ENCODE measurements at regions not wholly inside any gene's neighbourhood (a gene's known extent, or its start where the extent isn't known, plus 50 kb on each side); places are given as distances from the start of the nearest gene placed in this dataset.
"Not testable (repeated sequence)": the region's sequence is repeated elsewhere in the genome, so short reads cannot be mapped to it uniquely, and the experiment has no call there.

DNA sequence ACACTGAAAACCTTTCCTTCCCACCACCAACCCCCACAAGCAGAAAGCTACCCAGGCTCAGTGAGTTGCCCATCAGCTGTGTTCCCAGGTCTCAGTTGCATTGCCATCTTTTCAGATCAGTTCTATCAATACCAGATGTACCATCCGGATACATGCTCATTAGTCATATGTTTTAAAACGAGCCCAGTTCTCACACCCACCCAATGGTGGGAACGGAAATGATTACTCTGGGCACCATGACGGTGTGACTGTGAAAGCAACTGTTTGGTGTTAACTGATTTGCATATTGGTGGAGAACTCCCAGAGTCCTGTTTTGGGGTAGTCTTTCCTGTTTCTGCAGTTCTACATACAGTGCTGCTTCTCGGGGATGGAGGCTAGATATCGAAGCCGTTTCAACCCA lies 212.3 kb downstream of the TRIM36 start:
- POLR2A ChIA-PET = no interaction called here
- CTCF ChIA-PET = no interaction called here

DNA sequence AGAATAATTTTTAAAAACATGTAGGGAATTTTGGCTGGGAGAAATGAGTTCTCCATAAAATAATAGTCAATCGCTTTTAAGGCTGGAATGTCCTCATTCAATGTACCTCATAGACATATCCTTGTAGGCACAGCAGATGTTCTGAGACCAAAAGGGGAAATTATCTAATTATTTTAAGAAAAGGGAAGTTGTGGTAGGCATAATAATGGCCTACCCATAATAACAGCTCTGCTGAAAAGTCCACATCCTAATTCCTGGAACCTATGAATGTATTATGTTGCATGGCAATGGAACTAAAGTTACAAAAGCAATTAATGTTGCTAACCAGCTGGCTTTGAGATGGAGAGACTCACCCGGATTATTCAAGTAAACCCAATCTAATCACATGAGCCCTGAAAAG lies 216.1 kb downstream of the TRIM36 start:
- CTCF ChIA-PET = no interaction called here
- POLR2A ChIA-PET = no interaction called here

DNA sequence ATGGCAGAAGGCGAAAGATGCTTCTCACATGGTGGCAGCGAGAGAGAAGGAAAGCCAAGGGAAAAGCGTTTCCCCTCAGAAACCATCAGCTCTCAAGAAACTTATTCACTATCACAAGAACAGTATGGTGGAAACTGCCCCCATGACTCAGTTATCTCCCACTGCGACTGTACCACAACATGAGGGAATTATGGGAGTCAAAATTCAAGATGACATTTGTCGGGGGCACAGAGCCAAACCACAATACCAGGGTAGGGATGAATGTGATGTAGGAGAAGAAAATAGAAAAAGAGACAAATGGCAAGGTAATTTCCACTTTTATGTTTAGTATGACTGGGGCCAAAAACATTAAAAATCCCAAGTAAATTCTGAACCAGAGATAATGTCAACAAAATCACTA lies 216.8 kb downstream of the TRIM36 start:
- ChIA-PET POLR2A (no interaction called here), CTCF (no interaction called here)

DNA sequence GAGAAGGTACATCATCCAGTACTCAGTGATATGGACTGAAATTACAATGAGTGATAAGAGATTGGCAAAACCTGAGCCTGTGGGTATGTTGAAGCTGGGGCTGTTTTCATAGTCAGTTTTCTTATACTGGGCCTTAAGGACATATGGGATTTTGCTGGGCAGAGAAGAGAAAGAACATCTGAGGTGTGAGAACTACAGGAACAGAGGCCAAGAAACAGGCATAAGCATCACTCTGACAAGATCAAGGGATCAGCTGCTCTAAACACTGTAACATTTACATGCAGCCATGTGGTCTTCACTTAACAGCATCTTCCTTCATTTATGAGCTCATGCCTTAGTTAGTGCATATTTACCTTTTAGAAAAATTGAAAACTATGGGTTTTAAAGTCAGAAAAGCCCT lies 220.0 kb downstream of the TRIM36 start:
- CTCF ChIA-PET = no interaction called here

DNA sequence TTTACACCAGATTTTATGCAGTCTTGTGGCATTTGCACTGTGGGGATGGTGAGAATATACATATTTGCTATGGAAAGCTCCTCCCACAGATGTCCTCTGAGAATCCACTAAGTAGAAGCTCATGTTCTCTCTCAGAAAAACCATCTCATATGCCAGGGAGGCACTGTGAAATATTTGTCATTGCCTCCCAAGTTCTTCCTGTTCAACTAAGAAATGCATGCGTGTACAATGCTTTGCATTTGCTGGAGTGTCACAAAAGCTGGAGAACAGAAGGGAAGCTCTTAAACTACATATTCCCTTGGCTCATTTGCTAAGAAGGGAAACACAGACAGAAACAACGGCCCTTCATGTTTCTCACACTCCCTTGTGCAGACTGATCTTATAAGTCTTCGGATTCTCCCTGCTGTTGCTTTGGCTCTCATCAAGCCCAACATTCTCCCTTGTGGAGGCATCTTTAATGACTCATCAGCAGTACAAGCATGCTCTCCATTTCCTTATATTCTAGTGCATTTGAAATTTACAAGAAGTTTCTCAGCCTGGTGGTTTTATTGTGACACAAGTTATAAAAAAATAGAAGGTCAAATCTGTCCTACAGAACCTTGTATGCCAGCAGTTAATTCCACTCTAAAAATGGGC lies 220.6 kb downstream of the TRIM36 start:
- ChIA-PET POLR2A (no interaction called here), CTCF (no interaction called here)

More for the DNA sequence above, 220.0 kb downstream of the TRIM36 start:
- POLR2A ChIA-PET = no interaction called here

DNA sequence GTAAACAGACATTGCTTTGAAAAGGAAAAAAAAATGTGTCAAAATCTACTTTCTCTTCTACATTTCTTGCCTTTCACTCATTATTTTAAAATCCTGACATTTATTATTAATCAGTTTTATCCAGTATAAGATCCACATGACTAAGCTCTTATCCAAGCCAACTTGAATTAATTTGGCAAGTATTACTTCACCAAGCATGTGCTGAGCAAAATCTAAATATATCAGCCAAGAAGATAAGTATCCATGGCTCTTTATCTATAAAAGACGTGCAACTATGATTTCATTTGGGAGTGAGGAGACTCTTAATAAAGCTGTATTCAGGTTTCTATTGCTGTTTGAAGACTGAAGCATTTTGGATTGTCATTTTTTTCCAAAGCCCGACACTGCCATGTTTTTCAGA lies 221.3 kb downstream of the TRIM36 start:
- CTCF ChIA-PET = no interaction called here
- POLR2A ChIA-PET = no interaction called here

DNA sequence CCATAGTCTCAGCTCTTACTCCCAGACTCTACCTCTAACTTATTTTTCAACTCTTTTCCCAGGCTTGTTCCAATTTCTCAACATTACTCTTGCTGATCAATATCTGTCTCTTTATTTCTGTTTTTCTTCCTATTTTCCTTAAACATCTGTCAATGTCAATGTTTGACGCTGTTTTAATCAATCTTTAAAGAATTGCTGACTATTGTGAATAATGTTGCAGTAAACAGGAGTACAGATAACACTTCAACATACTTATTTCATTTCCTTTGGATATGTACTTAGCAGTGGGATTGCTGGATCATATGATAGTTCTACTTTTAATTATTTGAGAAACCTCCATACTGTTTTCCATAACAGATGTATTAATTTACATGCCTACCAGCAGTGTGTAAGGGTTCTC lies 229.0 kb downstream of the TRIM36 start:
- CTCF ChIA-PET = no interaction called here
- POLR2A ChIA-PET = no interaction called here

DNA sequence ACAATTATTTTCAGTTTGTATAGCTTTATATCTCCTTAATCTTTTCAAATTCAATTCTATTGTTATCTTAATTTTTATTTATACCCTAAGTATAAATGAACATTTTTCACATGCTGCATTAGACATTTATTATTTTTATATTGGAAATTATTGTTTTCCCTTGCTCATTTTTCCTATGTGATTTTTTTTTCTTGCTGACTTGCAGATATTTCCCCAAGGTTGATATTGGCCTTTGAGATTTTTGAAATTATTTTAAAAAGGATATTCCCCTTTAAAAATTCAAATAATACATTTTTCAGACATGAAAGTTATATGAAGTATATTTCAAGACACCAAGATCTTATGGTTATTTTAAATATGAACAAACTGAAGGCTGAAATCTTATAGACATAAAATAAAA lies 234.2 kb downstream of the TRIM36 start:
- ChIA-PET CTCF (no interaction called here), POLR2A (no interaction called here)

DNA sequence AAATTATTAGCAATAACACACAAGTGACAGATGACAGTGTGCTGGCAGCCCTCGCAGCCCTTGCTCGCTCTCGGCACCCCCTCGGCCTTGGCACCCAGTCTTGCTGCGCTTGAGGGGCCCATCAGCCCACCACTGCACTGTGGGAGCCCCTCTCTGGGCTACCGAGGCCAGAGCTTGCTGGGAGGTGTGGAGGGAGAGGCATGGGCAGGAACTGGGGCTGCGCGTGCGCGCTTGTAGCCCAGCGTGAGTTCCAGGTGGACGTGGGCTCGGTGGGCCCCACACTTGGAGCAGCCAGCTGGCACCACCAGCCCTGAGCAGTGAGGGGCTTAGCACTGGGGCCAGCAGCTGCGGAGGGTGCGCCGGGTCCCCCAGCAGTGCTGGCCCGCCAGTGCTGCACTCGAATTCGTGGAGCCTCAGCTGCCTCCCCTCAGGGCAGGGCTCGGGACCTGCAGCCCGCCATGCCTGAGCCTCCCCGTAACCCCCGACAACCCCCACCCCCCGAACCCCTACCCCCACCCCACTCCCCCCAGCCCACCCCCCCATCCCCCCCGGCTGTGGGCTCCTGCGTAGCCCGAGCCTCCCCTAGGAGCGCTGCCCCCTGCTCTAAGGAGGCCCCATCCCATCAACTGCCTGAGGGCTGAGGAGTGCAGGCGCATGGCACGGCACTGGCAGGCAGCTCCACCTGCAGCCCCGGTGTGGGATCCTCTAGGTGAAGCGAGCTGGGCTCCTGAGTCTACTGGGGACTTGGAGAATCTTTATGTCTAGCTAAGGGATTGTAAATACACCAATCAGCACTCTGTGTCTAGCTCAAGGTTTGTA lies 240.9 kb downstream of the TRIM36 start:
- POLR2A ChIA-PET = no interaction called here
- CTCF ChIA-PET = no interaction called here

DNA sequence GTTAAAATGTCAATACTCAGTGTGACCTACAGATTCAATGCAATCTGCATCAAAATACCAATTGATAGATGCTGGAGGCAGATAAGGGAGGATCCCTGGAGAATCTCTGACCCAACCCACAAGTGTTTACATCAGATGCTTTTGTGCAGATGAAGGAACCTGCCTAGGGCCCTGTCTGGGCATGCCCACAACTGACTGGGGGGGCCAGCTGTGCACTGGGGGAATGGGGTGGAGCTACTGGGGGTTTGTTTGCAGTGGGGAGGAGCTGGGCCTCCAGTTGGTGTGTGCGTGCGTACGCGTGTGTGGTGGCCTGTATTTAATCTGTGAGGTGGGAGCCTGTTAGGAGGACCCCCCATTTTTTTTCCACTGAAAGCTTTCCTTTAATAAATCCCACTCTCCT lies 244.9 kb downstream of the TRIM36 start:
- CTCF ChIA-PET = no interaction called here
- POLR2A ChIA-PET = no interaction called here

DNA sequence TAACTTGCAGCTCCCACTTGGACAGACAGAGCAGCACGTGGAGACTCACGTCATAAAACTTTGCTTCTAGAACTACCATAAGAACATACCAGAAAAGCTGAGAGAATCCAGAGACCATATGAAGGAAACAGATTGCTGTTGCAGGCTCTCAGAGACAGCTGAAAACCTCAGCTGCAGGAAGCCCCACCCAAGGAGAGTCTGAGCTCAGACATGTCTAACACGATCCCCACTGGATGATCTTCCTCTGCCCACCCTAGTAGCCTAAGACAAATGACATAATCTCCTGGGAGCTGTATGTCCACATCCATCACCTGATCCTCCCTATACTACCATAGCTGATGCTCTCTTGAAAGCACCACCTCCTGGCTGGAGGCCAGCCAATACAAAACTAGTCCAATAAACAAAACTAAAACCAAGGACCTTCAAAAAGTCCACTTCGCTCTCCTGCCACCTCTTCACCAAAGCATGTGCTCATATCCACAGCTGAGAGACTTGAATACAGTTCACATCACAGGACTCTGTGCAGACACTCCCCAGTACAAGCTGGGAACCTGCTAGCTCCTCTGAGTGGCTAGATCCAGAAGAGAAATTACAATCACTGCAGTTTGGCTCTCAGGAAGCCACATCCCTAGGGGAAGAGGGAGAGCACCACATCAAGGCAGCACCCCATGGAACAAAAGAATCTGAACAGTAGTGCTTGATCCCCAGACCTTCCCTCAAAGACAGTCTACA lies 257.4 kb downstream of the TRIM36 start:
- ChIA-PET POLR2A (no interaction called here), CTCF (no interaction called here)

DNA sequence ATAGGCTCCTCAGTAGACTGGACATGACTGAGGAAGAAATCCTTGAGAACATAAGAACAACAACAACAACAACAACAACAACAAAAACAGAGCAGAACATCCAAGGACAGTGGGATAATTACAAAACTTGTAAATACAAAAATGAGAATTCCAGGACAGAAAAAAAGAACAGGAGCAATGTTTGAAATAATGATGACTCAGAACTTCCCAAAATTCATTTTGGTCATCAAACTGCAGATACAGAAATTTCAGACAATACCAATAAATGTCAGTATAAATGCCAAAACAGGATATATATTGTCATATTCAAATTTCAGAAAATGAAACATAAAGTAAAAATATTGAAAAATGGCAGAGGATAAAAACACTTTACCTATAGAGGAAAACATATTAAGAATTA lies 259.0 kb downstream of the TRIM36 start:
- POLR2A ChIA-PET = no interaction called here
- CTCF ChIA-PET = no interaction called here

DNA sequence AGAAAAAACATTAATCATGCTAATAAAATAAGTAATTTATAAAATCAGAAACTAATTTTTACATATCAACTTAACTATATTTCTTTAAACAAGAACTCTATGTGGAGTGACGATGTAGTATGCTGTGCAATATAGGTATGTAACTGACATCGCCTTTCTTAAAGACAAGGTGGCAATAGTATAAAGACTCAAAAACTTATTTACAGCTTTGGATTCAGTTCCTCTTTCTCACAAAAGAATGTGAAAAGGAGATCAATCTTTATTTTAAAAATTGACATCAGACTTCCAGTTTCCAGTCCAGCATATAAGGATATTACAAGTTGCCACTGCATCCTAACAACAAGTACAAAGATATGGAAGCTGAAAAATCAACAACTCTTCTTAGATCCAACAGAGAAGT lies 260.3 kb downstream of the TRIM36 start:
- POLR2A ChIA-PET = no interaction called here

DNA sequence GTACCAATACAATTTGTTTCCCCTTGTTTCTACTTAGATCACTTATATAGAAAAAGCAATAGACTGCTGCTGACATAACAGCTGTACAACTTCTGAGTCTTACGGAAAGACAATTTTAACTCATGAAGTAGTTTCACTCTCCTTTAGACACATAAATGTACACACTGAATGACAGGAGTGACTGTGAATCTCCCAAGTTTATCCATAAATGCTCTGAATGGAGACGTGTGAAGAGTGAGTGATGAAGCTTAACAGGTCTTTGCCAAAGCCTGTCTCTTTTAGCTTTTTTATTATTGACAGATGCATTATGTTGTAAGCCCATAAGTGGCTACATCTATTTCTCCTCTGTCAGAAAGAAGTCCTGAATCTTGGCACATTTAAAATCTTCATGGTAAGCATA lies 265.9 kb downstream of the TRIM36 start:
- POLR2A ChIA-PET = no interaction called here
- CTCF ChIA-PET = no interaction called here

More for the DNA sequence above, 260.3 kb downstream of the TRIM36 start:
- CTCF ChIA-PET = no interaction called here

DNA sequence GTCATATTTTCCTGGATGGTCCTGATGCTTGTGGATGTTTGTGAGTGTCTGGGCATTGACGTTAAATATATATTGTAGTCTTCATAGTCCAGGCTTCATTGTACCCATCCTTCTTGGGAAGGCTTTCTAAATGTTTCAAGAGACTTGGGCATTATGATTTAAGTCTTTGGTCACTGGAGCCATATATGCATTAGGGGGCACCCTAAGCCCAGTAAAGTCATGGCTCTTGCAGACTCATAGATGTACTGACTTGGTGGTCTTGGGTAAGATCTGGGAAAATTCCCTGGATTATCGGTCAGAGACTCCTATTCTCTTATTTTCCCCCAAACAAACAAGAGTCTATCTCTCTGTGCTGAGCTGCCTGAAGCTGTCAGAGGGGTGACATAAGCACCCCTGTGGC lies 271.1 kb downstream of the TRIM36 start:
- POLR2A ChIA-PET = no interaction called here

DNA sequence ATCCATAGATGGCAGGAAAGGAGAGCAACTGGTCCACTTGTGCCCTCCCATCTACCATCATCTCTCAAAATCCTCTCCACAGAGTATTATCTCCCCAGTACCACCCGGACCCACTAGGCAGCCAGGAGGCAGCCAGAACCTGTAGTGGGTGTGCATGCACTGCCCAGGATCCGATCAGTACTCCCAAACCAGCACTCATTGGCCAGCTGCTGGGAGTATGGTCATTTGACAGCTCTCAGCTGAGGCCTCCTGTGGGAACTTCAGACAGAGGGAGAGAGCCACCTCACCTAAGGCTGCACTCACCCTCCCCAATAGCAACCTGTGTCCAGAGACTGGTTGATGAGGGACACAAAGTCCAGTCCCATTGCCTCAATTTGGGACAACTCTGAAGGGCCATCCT lies 286.0 kb downstream of the TRIM36 start:
- ChIA-PET CTCF (no interaction called here), POLR2A (no interaction called here)

More for the DNA sequence above, 271.1 kb downstream of the TRIM36 start:
- CTCF ChIA-PET = no interaction called here

DNA sequence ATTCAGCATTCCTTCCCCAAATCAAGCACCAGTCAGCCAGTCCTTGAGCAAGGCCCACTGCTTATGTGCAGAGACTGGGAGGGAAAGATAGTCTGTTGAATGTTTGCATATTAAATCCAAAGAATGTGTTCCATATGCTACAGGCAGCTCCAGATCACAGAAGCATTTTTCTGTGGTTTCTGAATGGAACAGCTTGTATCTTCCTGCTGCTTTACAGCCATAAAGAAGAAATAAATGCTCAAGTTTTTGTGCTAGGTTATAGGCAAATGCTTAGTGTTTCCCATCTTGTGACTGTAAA lies 310.3 kb downstream of the TRIM36 start:
- POLR2A ChIA-PET = no interaction called here
- CTCF ChIA-PET = no interaction called here

DNA sequence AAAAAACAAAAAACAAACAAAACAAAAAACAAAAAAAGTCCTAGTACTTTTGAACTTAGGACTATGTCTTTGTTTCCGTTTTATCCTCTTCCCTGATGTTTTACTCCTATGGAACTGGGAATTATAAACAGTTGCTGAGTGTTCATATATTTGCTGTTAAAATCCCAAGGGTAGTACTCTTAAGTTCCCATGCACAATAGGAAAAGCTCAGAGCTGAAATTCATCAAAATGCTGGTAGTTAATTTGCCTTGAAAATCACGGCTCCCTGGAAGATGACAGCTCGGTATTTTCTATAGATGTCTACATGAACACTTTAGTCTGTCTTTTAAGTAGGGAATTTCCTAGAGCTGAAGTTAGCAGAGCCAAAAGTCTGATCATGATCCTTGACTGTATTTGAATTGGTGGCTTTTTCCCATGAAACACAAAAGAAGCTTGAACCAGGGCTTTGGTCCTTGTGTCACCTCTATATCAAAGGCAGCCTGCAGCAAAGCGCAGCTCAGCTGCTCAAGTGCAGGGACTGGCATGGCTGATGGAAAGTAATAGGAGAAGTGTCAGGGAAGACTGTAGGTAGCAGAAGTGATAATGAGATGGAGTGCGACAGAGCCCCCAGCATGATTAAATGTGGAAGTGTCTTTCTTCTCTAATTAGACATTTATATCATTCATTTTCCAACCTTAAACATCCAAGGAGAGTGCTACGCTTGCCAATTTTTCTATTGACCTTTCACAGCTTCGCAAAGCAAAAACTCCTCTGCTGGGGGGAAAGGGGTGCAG lies 310.9 kb downstream of the TRIM36 start:
- ChIA-PET POLR2A (no interaction called here), CTCF (no interaction called here)

DNA sequence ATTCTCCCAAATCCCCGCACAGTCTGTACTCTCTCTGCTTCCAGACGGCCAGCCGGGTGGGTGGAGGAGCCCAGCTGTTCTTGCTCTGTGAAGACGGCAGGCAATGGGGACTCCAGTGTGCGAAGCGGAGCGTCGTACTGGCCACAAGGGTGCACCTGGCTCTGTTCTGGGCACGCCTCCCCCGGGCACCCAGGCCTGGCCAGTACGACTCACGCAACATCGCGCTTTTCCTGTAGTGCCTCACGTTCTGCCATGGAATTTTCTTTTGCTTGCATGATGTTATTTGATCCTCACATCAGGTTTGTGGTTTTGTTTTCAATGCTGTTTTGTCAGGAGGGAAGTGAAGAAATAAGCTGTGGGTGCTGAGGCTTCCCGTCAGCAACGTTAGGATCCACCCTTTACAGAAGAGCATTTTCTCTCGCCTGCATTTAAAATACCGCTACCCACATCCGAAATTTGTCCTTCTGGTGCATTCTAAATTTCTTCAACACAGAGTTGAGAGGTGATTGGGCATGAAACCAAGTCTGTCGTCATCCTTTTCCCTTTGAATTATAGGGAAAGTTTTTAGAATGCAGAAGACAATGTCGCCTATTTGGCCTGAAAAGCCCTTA lies 311.7 kb downstream of the TRIM36 start:
- CTCF ChIA-PET = no interaction called here
- POLR2A ChIA-PET = no interaction called here

DNA sequence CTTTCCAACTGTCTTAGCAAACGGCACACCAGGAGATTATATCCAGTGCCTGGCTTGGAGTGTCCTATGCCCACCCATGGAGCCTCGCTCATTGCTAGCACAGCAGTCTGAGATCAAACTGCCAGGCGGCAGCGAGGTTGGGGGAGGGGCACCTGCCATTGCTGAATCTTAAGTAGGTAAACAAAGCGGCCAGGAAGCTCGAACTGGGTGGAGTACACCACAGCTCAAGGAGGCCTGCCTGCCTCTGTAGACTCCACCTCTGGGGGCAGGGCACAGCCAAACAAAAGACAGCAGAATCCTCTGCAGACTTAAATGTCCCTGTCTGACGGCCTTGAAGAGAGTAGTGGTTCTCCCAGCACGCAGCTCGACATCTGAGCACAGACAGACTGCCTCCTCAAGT lies 325.0 kb downstream of the TRIM36 start:
- CTCF ChIA-PET, POLR2A ChIA-PET: not testable (repeated sequence)

DNA sequence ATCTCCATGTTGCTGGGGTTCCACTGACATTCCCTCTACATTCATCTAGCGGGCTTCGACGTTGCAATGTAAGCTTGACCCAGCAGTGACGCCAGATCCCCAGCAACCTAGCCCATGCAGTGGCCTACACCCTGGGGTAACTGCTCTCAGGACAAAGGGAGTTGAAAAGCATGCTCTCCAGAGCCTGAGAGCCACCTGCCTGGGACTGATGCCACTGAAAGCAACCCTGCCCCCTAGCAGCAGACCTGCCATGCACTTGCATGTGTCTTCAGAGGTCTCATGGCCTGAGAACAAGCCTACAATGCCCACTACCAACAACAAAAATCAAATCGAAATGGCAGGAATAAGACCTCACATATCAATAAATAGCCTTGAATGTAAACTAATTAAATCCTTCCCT lies 330.3 kb downstream of the TRIM36 start:
- ChIA-PET CTCF (no interaction called here), POLR2A (no interaction called here)
